ENCODE measurements at regions not wholly inside any gene's neighbourhood (a gene's known extent, or its start where the extent isn't known, plus 50 kb on each side); places are given as distances from the start of the nearest gene placed in this dataset.
"Not testable (repeated sequence)": the region's sequence is repeated elsewhere in the genome, so short reads cannot be mapped to it uniquely, and the experiment has no call there.

DNA sequence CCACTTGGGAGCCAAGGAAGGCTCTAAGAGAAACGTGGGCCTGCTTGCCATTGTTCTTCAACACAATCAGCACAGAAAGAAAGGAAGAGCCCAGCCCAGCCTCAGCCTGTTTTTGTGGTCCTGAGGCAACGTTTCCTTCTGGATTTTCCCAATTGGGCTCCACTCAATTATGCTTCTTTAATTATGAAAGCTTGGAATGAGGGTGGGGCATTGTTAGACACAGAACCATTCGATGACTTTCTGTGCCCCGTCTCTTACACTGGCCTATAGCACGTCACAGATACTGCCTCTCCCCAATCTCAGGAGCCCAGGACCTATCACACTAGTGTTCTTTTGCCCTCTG is 207.4 kb downstream of the ZFP36L2 start:
- no peak for DNase-seq (ENCODE audit: low read depth)

DNA sequence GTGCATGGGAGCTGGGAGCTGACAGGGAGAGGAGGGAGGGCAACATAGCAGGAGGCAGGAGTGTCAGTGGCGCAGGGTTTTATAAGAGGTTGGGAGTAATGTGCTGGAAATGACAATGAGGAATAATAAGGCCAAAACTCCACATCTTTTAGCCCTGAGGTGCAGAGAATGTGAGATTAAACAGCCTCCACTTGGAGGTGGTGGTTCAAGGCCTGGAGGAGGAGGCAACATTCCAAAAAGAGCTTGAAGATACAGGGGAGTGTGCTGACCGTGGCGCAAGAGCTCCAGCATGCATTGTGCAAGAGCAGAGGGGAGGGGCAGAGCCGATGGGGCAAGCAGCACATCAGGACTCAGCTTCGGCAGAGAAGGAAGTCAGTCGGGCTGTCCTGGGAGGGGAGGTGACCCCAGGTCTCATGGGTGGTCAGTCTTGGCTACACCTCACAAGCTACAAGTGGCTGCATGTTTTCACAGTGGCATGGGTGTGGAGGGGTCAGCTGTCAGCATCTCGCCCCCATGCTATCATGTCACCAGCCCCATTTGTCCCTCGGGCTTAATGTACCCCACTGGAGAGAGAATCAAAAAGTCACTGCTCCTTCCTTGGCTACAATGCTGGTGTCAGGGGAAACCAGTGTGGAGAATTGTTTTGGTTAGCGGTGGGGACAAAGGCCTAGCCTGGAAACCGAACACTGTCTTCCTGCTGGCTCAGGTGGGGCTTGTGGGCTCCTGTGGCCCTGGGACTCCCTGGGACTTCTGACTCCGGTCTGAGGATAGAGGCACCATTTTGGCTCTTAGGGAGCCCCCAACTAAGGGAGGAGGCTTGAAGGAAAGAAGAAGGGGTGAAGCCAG is 208.0 kb downstream of the ZFP36L2 start:
- no peak for DNase-seq (ENCODE audit: low read depth)

DNA sequence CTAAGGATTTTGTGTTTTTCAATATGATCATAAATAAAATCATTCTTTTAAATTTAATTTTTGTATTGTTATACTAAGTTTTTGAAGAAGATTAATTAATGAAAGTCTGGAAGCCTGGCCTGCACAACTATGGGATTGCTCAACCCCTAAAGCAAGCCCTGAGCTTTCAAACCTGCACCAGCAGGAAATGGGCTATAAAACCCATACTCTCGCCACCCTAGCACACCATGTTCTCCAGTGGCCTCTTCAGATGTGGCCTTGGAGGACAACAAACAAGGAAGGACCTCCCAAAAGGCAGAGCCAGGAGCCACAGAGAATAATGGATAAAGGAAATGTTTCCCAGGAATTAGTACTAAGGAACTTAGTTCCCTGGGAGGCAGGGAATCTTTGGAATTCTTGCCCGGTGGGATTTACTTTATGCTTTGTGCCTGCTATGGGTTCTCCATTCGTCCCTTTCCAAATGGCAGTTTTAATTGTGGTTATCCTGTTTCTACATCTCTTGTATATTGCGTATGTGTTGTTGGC is 212.5 kb downstream of the ZFP36L2 start:
- DNase-seq (ENCODE audit: low read depth) = no peak

DNA sequence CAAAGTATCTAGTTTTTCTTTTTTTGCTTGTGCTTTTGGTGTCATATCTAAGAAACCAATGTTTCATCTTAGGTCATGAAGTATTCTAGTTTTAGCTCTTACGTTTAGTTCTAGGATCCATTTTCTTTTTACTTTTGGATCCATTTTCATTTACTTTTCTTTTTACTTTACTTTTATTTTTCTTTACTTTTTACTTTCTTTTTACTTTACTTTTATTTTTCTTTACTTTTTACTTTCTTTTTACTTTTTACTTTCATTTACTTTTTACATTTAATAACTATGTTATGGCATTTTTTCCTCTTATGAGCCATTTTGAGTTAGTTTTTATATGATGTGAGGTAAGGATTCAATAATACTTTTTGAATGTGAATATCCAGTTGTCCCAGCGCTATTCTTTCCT is 213.4 kb downstream of the ZFP36L2 start:
- no peak for DNase-seq (ENCODE audit: low read depth)

DNA sequence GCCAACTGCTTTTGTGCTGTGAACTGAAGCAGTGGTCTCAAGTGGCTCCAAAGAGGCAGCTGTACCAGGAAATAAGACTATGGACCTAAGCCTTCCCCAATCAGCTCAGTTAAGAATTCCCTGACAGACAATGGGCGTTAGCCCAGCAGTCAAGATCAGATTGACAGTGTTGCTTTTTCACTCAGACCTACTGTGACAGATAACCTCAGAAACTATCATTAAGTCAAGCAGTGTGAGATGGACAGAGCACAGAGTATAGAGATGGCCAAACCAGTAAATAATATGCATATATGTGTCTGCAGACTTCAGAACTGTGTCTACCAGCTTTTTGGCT is 215.3 kb downstream of the ZFP36L2 start:
- DNase-seq (ENCODE audit: low read depth) = no peak

DNA sequence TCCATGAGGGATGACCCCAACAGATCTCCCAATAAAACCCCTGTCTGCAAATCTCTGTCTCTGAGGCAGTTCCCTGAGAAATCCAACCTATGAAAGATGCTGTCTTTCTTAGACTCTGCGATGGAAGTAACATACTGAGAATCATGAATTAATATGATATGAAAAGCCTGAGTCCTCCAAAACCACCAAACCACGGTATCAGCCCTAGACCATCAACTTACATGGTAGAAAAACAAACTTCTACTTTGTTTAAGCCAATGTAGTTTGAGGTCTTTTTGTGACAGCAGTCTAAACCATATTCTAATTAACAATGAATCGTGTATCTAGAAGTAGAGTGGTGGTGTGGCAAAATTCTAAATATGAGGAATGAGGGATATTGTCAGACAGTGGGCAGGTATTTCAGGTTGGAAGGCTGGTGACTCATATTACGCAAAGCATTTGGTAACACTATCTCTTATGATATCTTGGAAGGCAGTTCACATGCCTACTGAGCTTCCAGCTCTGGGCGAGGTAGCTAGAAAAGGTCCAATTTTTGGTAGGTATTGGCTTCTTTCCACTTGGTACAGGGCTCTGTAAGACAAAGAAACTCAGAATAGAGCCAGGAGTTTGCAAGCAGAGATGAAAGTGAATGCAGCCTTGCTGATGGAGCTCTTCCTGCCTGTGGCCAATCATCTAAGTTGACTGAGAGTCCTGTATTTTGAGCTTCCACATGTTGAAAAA is 215.8 kb downstream of the ZFP36L2 start:
- no peak for DNase-seq (ENCODE audit: low read depth)

DNA sequence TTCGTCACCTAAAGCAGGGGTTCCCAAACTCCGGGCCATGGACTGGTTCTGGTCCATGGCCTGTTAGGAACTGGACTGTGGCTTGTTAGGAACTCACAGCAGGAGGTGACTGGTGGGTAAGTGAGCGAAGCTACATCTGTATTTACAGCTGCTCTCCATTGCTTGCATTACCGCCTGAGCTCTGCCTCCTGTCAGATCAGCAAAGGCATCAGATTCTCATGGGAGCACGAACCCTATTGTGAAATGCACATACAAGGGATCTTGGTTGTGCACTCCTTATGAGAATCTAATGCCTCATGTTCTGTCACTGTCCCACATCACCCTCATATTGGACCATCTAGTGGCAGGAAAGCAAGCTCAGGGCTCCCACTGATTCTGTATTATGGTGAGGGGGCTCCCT is 217.0 kb downstream of the ZFP36L2 start:
- DNase-seq (ENCODE audit: low read depth) = no peak

DNA sequence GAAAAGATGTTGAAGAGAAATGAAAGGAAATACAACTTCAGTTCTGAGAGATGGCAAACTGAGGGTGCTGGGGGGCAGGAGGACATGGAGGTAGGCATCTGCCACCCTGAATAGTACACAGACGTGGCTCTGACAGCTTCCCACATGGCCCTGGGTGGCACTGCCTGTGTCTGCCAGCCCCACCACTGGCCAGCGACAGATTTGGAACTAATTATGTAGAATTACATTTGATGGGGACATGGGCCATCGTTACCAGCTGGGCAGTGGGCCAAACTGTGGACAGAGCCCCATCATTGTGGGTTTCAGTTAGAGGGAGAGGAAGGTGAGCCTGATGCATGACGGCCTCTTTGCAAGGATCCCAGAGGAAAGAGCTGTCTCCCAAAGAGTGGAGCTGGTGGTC is 216.0 kb upstream of the HAAO start:
- DNase-seq (ENCODE audit: low read depth) = no peak

DNA sequence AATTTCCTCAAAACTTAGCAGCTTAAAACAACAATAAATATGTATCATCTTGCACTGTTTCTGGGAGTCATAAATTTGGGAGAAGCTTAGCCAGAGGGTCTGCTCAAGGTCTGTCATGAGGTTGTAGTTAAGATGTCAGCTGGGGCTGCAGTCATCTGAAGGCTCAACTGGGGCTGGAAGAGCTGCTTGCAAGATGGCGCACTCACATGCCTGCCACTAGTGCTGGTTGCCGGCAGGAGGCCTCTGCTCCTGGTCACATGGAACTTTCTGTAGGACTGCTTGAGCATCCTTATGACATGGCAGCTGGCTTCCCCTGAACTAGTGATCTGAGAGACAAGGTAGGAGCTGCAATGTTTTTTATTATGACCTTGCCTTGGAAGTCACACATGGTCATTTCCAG is 215.5 kb upstream of the HAAO start:
- DNase-seq (ENCODE audit: low read depth) = no peak

DNA sequence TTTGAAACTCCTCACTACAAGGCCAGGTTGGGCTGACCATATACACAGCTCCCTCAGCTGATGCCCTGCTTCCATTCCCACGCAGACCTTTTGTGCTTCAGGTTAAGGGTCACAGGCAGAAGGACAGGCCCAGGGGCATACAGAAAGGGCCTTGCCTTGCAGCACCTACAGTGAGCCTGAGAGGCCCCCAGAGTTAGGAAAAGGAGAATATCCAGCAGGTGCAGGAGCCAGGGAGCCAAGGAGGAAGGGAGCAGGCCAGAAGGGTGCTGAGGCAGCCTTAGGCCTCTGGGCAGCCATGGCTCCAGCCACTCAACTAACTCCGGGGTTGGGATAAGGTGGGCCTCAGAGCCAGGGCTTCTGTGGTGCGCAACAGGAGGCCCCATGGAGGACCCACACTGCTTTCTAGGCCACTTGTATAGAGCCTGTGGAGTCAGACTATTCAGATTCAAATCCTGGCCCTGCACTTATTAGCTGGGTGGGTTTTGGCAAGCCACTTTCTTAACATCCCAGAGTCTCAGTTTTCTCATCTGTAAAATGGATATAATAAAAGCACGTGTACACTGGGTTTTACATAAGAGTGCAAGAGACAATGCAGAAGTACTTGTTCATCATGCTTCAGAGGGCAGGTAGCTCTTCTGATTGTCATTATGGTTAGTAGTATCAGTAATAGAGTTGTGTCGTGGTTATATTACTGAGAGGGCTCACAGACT is 214.6 kb upstream of the HAAO start:
- DNase-seq (ENCODE audit: low read depth) = no peak

DNA sequence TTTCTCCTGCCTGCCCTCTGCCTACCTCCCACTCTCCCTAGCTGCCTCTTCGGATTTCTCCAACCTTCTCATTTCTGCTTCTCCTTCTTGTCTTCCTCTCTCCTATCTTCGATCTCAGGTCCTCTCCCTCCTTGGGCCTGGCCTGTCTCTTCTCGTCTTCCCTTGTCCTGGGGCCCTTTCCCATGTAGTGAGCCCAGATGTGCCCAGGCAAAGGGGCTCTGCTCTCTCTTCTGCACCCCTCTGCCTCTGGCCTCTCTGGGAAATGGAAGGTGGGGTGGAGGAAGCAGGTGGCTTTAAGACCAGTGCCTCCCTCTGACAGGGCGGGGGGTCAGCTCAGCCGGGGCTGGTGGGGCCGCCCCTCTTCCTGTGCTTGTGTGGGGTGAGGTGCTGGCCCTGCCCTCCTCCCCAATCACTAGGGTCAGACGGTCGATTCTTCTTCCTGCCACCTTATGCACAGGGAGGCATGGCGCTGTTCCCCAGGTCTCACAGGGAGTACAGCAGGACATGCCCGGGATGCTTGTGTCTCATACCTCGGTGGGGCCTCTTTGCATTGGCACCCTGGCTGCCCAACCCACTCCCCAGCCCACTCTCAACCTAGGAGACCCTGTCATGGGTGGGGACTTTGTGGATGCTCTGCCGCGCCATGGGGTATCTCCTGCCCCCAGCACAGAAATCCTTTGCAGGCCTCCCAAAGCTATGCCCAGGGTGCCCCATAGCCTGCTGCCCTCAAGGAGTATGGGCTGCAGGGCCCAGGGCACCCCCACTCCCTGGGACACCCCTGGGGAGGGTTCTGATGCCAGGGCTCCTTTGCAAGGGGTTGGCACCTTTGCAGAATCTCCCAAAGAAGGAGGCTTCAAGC is 213.8 kb upstream of the HAAO start:
- DNase-seq (ENCODE audit: low read depth) = no peak

DNA sequence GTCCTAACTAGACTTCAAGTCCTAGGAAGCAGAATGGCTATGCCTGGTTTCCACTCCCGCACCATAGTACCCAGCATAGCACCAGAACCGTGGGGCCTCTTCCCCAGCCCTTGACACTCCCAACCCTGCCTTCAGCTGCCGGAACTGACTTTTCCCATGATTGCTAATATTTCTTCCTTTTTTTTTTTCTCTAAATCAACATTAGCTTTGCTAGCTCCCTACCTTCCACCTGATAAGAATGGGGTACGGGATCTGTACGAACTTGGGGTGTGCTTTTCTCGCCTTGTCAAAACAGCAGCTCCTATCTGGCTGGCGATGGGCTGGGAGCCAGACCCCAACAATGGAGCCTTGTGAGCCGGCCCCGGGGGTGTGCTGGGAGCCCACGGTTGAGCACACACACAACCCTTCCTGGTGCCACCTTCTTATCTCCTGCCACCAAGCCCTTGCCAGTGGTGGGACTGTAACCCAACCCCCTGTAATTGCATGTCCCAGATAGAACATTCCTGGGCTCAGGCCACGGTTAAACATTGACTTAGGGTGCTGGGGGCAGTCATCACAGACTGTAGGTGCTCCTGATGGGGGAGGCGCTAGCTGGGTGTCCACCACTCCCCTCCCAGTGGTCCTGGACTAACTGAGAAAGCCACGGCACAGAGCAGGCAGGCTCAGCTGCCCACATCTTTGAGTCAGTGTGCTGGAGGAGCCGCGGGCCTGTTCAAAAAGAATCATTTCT is 213.0 kb upstream of the HAAO start:
- DNase-seq (ENCODE audit: low read depth) = no peak

DNA sequence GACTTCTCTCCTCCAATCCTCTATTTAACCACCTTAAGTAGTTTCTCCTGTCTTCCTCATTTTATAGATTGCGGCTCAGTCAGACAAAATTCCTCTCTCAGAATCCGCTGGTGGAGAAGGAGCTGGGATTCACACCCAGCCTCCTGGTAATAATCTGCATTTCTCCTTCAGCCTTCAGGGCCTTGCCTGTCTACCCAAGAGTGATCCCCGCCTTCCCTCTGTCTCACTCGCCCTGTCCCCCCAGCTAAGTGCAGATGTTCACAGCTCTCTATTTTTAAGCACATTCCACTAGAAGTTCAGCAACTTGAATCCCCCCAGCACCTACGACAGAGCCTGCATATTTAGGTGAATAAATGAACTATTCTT is 212.5 kb upstream of the HAAO start:
- DNase-seq (ENCODE audit: low read depth) = no peak

DNA sequence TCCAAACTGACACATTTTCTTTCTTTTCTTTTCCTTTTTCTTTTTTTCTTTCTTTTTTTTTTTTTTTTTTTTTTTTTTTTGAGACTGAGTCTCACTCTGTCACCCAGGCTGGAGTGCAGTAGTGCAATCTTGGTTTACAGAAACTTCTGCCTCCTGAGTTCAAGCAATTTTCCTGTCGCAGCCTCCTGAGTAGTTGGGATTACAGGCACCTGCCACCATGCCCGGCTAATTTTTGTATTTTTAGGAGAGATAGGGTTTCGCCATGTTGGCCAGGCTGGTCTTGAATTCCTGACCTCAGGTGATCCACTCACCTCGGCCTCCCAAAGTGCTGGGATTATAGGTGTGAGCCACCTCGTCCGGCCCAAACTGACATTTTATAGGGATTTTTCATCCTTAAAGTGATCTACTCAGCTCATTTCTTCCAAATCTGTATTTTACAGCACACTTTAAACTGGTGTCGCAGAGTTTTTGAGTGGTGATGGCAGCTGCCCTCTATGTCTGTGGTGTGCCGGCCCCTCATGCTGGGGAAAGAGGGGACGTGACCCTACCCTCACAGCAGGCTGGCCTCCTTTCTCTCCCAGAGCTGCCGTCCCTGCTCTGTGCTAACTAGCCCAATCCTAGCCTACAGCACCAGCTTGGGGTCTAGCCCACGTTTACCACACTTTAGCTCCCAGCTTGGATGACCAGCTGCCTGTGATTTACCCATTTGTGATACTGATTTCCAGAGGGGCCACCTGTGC is 211.9 kb upstream of the HAAO start:
- not testable (repeated sequence) for DNase-seq (ENCODE audit: low read depth)

DNA sequence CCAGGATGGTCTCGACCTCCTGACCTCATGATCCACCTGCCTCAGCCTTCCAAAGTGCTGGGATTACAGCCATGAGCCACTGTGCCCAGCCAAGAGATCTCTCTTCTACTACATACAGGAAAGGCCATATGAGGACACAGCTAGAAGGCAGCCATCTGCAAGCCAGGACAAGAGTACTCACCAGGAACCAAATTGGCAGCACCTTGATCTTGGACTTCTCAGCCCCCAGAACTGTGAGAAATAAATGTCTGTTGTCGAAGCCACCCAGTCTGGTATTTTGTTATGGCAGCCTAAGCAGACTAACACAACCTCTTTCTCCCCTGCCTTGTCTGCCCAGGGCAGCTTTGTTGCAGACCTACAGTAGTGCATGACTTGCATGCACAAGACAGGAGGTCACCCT is 211.3 kb upstream of the HAAO start:
- DNase-seq (ENCODE audit: low read depth) = no peak

DNA sequence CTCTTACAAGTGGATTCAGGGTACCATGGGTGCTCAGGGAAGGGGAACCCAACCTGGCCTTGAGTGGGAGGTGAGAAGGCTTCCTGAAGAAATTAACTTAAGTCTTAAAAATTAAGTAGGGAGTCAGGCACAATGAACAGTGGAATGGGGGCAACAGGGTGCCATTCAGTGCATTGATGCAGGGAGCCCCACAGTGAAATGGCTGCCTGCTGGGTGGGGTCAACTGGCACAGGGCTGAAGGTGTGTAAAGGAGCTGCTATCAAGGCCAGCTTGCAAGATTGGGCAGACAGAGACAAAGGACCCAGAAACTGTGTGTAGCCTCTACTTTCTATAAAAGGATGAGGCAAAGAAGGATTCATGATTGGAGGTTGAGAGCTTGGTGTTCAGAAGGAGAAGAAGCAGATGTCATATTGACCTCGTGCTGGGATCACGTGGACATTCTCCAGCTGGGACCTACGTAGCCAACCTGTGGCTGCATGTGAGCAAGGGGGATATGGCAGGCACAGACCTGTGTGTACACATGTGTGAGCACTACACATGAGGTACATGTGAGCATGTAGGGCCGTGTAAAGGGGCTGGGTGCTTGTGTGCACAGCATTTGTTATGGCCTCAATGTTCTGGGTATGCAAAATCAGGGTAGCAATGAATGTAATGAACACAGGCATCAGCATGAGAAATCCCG is 209.5 kb upstream of the HAAO start:
- DNase-seq (ENCODE audit: low read depth) = no peak

DNA sequence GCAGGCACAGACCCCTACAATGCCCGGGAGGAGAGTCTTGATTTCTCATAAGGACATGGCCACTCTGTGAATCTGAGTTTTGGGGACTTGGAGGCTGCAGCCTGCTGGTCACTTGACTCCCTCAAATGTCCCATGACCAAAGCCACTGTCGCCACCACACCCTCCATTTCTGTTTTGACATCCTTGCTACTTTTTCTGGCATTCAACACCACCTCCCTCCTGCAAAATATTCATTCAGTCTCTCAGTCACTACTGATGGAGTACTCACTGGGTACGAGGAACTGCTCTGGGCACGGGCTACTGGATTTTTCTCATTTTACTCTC is 208.6 kb upstream of the HAAO start:
- DNase-seq (ENCODE audit: low read depth) = no peak

DNA sequence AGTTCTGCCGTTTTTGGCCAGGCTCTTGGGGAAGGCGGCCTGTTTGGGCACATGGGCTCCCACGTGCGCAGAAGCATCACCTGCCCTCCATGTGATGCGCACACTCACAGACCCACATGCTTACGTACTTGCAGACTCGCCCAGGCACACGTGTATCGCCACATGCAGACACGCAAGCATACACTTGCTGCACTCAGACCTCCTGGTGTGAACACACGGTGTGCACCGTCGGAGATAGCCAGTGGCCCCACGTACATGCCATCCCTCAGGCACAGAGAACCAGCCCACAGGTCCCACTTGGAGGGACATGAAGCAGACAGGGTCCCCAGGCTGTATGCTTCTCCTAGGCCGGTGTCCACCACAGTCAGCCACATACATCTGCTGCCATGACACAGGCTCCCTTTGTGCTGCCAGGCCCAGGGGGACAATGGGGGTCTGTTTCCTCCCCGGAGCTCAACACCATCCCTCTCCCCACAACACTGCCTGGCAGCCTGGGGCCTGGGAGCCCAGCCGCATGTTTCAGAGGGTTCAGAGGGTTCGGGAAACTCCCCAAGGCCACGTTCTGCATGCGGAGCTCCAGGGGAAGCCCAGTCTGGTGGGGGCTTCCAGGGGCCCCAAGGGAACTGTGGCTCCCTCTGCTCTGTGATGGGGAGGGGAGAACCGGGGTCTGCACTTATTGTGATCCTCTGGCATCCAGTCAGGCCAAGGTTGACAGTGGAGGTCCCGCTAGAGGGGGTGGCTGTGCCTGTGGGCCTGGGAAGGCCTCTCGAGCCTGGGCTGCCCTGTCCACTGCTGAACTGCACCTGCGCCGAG is 208.1 kb upstream of the HAAO start:
- DNase-seq (ENCODE audit: low read depth) = no peak

DNA sequence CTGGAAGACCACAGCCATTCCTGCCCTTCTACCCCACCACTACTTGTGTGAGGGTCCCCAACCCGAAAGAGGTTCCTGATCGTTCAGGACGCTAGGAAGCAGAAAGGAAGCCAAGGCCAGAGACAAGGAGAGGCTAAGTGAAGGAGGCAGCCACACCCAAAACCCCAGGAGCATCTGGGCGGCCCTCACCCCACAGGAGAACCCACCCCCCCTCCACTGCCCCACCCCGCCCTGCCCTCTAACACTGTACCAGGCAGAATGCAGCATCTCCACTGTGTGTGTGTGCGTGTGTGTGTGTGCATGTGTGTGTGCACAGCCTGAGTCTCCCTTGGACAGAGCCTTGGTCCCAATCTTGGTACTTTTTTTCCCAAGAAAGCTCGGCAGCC is 207.5 kb upstream of the HAAO start:
- DNase-seq (ENCODE audit: low read depth) = no peak
